GM12873 (cell line): ENCODE measurements at regions not wholly inside any gene's neighbourhood (a gene's known extent, or its start where the extent isn't known, plus 50 kb on each side); places are given as distances from the start of the nearest gene placed in this dataset.

Source experiments
- TF ChIP-seq, protein P1 (sequence below): IDR thresholded peaks from 2 replicates; pipeline ENCODE4 v1.5.1; 2012; ENCODE audit warnings: low read depth, mild to moderate bottlenecking, moderate library complexity, low read length, control low read depth; ENCODE audit not compliant: insufficient read depth; ENCODE audit errors: missing control alignments

DNA sequence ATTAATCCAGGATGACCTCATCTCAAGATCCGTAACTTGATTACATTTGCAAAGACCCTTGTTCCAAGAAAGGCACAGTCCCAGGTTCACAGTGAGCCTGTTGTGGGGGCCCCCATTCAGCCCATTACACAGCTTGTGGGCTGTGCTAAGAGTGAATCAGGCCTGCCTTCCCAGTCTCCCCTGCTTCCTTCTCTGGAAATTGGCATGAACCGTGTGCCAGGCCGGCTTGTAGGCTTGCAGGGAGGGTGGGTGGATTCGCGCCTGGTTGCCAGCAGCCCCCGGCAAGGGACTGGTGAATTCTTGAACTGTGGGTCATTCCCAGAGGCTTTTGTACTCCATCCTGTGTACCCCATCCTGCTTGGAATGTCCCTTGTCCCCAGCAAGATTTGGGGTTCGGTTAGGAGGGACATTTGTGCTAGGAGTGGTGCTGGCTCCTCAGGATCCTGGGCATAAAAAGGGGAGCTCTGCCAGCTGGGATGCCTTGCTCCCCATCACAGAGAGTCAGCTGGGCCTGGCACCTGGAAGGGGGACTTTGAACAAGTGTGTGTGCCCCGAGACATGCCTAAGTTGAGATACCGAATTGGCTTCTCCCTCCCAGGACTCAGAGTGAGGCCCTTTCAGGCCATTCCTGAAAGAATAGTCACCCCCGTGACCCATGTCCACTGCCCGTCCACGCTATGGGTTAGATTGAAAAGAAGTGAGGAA, 818.2 kb downstream of the BRD1 start:
- TF ChIP-seq, protein P1, sequence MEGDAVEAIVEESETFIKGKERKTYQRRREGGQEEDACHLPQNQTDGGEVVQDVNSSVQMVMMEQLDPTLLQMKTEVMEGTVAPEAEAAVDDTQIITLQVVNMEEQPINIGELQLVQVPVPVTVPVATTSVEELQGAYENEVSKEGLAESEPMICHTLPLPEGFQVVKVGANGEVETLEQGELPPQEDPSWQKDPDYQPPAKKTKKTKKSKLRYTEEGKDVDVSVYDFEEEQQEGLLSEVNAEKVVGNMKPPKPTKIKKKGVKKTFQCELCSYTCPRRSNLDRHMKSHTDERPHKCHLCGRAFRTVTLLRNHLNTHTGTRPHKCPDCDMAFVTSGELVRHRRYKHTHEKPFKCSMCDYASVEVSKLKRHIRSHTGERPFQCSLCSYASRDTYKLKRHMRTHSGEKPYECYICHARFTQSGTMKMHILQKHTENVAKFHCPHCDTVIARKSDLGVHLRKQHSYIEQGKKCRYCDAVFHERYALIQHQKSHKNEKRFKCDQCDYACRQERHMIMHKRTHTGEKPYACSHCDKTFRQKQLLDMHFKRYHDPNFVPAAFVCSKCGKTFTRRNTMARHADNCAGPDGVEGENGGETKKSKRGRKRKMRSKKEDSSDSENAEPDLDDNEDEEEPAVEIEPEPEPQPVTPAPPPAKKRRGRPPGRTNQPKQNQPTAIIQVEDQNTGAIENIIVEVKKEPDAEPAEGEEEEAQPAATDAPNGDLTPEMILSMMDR: no peak

DNA sequence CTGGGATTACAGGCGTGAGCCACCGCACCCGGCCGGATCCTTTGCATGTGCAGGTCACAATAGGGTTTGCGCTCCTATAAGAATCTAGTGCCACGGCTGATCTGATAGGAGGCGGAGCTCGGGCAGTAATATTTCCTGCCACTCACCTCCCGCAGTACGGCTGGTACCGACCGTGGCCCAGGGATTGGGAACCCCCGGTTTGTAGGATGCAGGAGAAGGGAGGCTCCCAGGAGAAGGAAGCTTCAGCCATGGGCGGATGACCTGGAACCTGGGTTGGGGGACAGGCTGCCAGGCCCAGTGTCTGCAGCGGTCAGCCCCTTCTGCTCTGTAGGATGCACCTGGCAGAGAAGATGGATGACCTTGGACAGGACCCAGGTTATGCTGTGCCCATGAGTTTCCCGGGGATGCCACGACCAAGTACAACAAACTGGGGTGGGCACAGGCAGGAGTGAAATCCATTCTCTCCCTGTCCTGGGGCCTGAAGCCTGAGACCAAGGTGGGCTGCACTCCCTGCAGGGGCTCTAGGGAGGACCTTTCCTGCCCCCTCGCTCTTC, 818.9 kb downstream of the BRD1 start:
- TF ChIP-seq, protein P1: no peak

DNA sequence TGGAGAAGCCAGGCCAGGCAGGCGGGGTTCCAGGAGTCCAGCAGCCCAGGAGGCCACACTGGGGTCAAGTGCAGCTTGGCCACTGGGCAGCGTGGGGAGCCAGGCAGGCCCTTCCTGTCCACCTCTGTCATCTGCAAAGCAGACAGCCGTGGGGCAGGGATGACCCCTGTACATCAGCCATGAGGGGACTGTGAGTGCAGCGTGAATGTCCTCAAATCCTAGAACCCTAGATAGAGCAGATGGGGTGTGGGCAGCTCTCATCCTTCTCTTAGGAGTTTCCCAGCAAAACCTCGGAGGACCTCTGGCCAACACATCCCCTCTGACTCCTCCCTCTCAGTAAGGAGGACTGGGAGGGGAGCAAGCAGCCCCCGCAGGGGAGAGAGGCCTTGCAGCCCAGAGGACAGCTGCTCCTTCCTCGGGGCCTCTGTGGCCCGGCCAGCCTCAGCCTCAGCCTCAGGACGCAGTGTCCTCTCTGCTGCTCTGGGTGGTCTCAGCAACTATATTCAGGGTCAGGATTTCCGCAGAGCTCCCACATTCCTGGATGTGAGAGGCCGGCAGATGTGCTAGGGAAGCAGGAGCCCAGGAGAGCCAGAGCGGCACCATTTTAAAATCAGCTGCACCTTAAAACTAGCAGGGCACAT, 820.5 kb downstream of the BRD1 start:
- TF ChIP-seq, protein P1: no peak

- TF ChIP-seq, protein P1: no peak
Measured at GRCh38 chr22:49006207-49007012, 821.3 kb downstream of the BRD1 start.

DNA sequence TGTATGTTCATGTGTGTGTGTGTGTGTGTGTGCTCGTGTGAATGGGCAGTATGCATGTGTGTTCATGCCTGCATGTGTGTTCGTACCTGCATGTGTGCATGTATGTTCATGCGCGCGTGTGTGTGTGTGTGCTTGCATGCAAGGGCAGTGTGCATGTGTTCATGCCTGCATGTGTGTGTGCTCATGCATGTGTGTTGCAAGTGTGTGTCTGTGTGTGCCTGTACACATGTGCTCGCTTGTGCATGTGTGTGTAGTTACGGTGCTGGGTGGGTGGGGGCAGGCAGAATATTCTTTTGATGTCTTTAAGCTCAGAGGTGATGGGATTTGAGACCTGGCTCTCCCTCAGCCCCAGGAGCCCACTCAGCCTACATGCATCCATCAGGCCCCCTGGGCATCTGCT, 822.1 kb downstream of the BRD1 start:
- TF ChIP-seq, protein P1: no peak

GRCh38 chr22:49004484-49005399, 822.9 kb downstream of the BRD1 start:
- TF ChIP-seq, protein P1: no peak

DNA sequence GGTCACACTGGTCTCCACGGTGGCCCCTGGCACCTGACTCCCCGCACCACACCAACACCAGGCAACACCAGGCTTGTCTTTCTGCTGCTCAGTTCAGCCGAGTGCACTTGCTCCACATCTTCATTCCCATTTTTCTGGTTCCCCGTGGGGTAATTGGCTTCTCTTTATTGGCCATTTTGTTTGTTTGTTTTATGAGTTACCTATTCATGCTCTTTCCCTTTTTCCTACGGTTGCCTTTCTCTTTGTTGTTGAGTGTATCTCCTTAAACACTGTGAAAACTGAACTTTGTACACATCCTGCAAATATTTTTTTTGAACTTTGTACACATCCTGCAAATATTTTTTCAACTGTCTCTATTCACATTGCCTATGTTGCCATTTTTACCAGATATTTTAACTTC, 834.0 kb downstream of the BRD1 start:
- TF ChIP-seq, protein P1: no peak
